Endothelial cell (in vitro differentiated cells): ENCODE measurements at regions not wholly inside any gene's neighbourhood (a gene's known extent, or its start where the extent isn't known, plus 50 kb on each side); places are given as distances from the start of the nearest gene placed in this dataset.
A peak's percentile ranks its signal among the peaks of the same experiment; 100 is the strongest.

Experiments used
- DNase-seq: peaks from one replicate; pipeline ENCODE4 v3.0.0; 2021; ENCODE audit warnings: low spot score
- H3K27ac Mint-ChIP-seq: one replicate; pipeline ENCODE4 v1.8.0; 2021; ENCODE audit warnings: mixed read lengths, inconsistent platforms; ENCODE audit not compliant: unreplicated experiment
- H3K27me3 Mint-ChIP-seq: one replicate; pipeline ENCODE4 v1.8.0; 2021; ENCODE audit warnings: mild to moderate bottlenecking, moderate library complexity, mixed read lengths, inconsistent platforms; ENCODE audit not compliant: unreplicated experiment
- H3K36me3 Mint-ChIP-seq: one replicate; pipeline ENCODE4 v1.8.0; 2021; ENCODE audit warnings: mild to moderate bottlenecking, low read depth, mixed read lengths, inconsistent platforms; ENCODE audit not compliant: unreplicated experiment
- H3K4me1 Mint-ChIP-seq: one replicate; pipeline ENCODE4 v1.8.0; 2021; ENCODE audit warnings: mild to moderate bottlenecking, mixed read lengths, inconsistent platforms; ENCODE audit not compliant: unreplicated experiment
- H3K4me3 Mint-ChIP-seq: one replicate; pipeline ENCODE4 v1.8.0; 2021; ENCODE audit warnings: mild to moderate bottlenecking, mixed read lengths, inconsistent platforms; ENCODE audit not compliant: unreplicated experiment
- H3K9me3 Mint-ChIP-seq: one replicate; pipeline ENCODE4 v1.8.0; 2021; ENCODE audit warnings: mixed read lengths, inconsistent platforms; ENCODE audit not compliant: unreplicated experiment
- TF ChIP-seq, protein P1 (sequence below): fragments of 200-600 bp; sonication (generic); IDR thresholded peaks from one replicate; pipeline ENCODE4 v1.5.0; 2021; ENCODE audit warnings: antibody characterized with exemption; ENCODE audit not compliant: unreplicated experiment

DNA sequence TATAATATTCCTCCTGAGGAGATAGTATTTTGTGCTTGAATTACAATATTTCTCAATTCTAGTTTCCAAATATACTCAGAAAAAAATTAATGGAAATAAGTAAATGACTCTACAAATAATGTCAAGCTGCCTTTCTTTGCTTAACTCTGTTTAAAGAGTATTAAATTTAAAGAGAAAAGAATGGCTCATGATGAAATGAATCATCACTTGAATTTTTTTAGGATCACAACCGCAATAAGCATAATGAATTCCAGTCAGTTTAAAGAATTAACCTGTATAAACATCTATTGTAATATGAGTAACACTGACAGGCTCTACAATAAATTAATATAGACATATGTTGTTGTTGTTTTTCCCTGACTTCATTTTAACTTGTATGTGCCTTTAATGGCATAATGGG, 266.2 kb upstream of the ADGRB3 start:
- no peak for DNase-seq
- Mint-ChIP-seq H3K9me3 (no peaks in the 10 kb centered on the region), H3K27me3 (no peaks in the 10 kb centered on the region), H3K36me3 (no peaks in the 10 kb centered on the region), H3K4me1 (no peaks in the 10 kb centered on the region), H3K27ac (no peak overlapping the region), H3K4me3 (no peak overlapping the region)
- TF ChIP-seq, protein P1, sequence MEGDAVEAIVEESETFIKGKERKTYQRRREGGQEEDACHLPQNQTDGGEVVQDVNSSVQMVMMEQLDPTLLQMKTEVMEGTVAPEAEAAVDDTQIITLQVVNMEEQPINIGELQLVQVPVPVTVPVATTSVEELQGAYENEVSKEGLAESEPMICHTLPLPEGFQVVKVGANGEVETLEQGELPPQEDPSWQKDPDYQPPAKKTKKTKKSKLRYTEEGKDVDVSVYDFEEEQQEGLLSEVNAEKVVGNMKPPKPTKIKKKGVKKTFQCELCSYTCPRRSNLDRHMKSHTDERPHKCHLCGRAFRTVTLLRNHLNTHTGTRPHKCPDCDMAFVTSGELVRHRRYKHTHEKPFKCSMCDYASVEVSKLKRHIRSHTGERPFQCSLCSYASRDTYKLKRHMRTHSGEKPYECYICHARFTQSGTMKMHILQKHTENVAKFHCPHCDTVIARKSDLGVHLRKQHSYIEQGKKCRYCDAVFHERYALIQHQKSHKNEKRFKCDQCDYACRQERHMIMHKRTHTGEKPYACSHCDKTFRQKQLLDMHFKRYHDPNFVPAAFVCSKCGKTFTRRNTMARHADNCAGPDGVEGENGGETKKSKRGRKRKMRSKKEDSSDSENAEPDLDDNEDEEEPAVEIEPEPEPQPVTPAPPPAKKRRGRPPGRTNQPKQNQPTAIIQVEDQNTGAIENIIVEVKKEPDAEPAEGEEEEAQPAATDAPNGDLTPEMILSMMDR: no peak

DNA sequence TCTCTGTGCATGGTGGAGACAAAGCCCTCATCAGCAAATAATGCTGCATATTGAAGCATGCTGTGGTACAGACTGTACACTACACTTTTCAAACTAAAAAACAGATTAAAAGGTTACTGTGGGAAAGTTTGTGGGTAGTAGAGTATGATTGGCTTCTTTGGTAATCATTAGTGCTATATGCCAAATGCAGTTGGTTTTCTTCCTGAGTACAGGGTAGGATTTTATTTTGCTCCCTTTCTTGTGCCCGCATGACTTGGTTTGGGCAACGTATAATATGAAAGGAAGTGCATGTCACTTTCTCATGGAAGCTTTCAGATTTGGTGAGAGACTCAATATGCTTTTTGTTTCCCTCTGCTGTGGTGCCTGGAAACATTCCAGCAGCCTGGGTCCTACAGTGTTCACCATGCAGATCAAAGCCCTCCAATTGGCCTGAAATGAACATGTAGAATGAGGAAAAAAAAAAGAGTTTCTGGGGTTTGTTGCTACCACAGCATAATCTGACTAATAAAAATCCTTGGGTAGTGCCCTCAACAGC, 270.7 kb upstream of the ADGRB3 start:
- no peaks in the 10 kb centered on the region for H3K4me1 Mint-ChIP-seq
- TF ChIP-seq, protein P1: no peak
- no peak overlapping the region for H3K27ac Mint-ChIP-seq
- H3K27me3 Mint-ChIP-seq: peaks cover 3% of the 10 kb centered on the region
- H3K36me3 Mint-ChIP-seq: peaks cover under 1% of the 10 kb centered on the region
- H3K4me3 Mint-ChIP-seq: no peak overlapping the region
- no peak for DNase-seq
- peaks cover 2% of the 10 kb centered on the region for H3K9me3 Mint-ChIP-seq

DNA sequence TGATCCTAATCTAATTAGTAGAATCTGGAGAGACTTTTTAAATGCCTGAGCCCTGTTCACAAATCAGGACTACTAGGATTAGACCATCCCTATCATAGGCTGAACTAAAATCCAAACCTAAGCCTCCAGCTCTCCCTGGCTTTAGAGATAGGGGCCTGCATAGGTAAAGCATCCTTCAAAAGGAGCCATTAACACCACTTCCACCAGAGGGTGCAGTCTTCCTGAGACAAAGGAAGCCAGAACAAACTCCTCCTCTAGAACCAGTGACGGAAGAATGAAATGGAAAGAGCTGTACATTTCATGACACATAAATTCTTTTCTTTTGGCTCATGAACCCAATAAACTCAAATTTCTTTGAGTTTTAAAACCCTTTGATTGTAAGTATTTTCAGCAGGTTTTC, 291.2 kb upstream of the ADGRB3 start:
- peak; percentile 68 for DNase-seq
- TF ChIP-seq, protein P1: peak; percentile 68
- H3K4me1 Mint-ChIP-seq: no peaks in the 10 kb centered on the region
- H3K36me3 Mint-ChIP-seq: no peaks in the 10 kb centered on the region
- no peak overlapping the region for H3K4me3 Mint-ChIP-seq
- H3K27ac Mint-ChIP-seq: no peak overlapping the region
- no peaks in the 10 kb centered on the region for H3K27me3 Mint-ChIP-seq
- no peaks in the 10 kb centered on the region for H3K9me3 Mint-ChIP-seq

DNA sequence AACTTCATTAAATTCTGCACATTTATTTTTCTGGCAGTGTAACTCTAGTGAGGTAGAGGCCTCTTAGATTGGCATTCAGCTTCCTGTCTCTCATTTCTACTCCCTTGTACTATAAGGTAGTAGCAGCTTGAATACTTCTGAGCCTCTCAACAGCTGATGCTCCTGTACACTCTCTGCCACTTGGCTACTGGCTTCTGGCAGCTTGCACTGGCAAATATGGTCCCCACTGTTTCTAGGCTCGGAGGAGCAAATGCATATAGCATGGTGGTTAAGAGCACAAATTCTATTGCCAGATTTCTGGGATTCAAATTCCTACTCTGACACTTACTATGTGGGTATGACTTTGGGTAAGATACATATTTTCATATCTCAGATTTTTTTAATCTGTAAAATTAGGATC, 292.8 kb upstream of the ADGRB3 start:
- Mint-ChIP-seq H3K27me3 (no peaks in the 10 kb centered on the region), H3K27ac (no peak overlapping the region), H3K4me3 (no peak overlapping the region), H3K4me1 (no peaks in the 10 kb centered on the region), H3K36me3 (no peaks in the 10 kb centered on the region), H3K9me3 (no peaks in the 10 kb centered on the region)
- DNase-seq: no peak
- TF ChIP-seq, protein P1: no peak

DNA sequence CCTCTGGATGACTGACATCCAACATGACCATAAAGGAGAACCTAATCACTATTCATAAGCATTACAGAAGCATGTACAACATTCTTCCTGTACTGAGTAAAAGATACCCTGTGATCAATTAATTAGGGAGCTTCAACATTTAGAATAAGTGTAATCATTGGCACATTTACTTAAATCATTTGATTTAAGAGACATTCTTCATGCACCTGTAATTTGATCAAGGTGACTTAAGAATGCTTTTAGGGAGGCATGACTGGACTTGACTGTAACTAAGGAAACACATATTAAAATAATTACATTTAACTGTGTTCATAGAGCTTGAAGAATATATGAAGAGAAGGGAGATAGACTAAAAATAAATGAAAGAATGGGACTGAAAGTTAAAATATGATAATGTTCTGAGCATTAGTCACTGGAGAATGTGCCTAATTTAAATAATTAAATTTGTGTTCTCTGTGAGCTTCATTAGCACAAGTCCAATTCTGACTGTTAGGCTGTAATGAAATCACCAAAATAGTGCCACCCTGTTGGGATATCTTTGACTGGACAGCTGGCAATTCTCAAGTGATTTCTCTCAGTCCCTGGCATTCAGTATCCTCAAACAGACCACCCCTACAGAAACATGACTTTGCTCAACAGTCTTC, 295.5 kb upstream of the ADGRB3 start:
- no peak for DNase-seq
- no peaks in the 10 kb centered on the region for H3K9me3 Mint-ChIP-seq
- no peak overlapping the region for H3K4me3 Mint-ChIP-seq
- H3K27ac Mint-ChIP-seq: no peak overlapping the region
- no peaks in the 10 kb centered on the region for H3K4me1 Mint-ChIP-seq
- no peaks in the 10 kb centered on the region for H3K27me3 Mint-ChIP-seq
- no peaks in the 10 kb centered on the region for H3K36me3 Mint-ChIP-seq
- TF ChIP-seq, protein P1: no peak
